GM12873 (cell line): ENCODE measurements at regions not wholly inside any gene's neighbourhood (a gene's known extent, or its start where the extent isn't known, plus 50 kb on each side); places are given as distances from the start of the nearest gene placed in this dataset.

Experiments
- TF ChIP-seq, protein P1 (sequence below): IDR thresholded peaks from 2 replicates; pipeline ENCODE4 v1.5.1; 2012; ENCODE audit warnings: low read depth, mild to moderate bottlenecking, moderate library complexity, low read length, control low read depth; ENCODE audit not compliant: insufficient read depth; ENCODE audit errors: missing control alignments

DNA sequence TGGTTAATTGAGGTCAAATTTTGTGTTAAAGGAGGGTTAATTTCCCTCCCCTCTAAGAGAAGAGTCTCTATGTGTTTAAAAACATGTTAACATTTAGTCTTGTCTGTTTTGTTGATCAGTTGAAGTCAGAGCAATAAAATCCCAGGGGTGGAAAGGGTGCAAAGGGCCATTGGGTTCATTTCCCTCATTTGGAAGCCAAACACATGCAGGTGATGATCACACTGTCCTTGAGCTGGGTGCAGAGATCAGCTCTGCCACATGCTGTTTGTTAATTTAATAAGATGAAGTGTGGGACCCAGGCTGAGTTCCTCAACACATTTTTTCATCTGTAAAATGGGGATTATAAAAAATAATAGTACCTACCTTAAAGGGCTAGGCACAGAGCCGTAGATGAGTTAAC, 260.9 kb downstream of the LPIN1 start:
- TF ChIP-seq, protein P1, sequence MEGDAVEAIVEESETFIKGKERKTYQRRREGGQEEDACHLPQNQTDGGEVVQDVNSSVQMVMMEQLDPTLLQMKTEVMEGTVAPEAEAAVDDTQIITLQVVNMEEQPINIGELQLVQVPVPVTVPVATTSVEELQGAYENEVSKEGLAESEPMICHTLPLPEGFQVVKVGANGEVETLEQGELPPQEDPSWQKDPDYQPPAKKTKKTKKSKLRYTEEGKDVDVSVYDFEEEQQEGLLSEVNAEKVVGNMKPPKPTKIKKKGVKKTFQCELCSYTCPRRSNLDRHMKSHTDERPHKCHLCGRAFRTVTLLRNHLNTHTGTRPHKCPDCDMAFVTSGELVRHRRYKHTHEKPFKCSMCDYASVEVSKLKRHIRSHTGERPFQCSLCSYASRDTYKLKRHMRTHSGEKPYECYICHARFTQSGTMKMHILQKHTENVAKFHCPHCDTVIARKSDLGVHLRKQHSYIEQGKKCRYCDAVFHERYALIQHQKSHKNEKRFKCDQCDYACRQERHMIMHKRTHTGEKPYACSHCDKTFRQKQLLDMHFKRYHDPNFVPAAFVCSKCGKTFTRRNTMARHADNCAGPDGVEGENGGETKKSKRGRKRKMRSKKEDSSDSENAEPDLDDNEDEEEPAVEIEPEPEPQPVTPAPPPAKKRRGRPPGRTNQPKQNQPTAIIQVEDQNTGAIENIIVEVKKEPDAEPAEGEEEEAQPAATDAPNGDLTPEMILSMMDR: no peak

DNA sequence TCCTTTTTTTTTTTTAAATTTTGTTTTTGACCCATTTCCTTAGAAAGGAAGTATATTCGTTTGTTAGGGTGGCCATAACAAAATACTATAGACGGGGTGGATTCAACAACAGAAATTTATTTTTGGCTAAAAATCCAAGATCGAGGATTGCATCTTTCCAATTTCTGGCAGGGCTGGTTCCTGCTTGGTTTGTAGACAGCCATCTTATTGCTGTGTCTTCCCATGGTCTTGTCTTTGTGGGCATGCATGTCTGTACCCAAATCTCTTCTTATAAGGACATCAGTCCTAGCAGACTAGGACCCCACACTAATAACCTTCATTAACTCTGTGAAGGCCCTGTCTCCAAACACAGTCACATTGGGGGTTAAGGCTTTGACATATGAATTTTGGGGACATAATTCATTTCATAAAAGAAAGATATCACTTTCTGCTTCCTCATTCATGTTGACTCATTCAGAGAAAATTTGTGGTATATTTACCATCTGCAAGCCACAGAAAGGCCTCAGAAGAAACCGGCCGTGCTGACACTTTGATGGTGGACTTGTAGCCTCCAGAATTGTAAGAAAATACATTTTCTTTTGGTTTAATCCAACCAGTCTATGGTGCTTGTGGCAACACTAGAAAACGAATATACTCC, 262.1 kb downstream of the LPIN1 start:
- TF ChIP-seq, protein P1: no peak

DNA sequence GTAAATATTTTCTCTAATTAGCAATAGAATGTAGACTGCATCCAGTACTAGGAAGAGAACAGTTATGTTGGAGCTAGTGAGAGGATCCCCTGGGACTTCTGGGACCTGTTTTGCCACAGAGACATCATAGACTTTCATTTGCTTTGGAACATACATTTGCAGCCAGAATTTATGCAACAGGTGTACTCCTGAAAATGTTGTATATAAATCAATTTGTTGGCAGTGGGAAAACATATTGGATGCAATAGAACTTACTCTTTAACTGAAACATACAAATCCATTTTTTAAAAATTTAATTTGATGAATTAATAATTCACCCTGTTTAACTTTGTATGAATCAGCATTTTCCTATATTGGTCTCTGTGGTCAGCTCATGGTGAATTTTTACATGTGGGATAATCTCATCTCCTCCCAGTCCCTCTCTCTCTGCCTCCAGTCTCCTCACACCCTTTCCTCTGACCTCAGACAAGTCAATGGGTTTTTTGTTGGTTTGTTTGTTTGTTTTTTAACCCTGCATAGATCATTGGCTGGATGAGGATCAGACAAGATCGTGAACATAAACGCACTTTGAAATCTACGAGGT, 263.0 kb downstream of the LPIN1 start:
- TF ChIP-seq, protein P1: no peak

DNA sequence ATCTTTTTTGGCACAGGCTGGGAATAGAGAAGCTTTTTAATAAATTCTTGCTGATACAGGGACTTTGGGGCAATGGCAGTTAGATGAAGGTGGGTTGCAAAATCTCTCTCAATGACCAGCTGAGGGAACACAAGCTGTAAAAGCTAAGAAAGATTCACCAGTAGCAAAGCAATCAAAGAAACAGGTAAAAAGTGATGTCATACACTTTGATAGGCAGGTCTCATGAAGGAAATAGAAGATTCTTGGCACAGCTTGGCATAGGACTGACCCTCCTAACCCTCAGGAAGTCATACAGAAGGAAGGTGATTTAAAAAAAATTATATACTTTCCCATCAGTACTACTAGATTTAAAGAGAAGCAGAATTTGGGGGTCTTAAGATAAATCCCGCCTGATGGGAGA, 263.6 kb downstream of the LPIN1 start:
- TF ChIP-seq, protein P1: no peak

DNA sequence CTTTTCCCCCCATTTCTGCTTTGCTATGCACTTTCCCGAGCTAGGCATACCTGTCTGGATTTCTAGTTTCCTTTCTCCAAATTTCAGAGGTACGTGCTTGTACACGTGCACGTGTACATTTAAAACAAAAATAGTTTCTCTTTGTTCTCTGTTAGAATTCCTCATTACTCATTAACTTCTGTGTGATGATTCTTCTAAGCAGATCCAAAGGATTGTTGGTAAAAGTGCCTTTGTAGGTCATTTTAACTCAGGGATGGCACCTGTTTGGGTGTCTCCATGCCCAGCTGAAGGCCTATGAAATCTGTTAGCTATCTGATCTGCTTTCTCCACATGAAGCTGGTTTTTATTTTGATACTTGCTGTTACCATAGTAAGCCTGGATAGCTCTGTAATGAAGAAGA, 264.3 kb downstream of the LPIN1 start:
- TF ChIP-seq, protein P1: no peak

DNA sequence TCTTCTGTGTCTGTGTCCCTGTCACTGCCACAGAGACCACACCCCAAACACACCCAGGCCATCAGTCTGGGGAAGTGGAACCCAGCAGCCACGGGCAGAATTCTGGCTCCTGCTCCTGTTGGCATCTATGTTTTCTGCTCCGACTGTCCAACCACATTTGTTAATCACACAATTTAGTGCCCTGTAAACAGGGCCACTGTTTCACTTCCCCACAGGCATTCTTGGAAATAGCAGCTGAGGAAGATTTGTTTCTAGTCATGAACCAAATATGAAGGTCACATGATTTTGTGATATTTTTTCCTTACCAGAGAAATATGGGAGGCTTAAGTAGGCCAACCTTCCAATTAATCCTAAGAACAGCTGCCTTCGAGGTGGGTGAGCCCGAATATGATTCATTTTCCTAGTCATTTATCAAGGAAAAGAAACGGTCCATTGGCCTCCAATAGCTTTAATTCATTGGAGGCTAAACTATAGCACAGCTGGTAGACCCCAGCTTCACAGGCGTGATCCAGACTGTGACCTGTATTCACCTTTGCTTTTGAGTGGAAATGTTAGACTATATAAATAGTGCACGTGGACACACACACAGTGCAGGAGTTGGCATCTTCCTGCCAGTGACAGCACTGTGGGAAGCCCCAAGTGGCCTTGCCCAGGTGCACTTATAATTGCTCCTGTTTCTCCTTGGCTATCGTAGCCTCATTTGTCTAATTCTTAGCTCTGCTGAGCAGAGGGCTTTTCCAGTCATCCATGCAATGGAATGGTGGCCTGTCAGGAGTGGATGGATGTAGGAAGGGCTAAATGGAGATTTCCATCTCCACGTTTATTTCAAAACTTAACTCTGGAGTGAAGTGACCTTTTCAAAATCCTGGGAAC, 267.9 kb downstream of the LPIN1 start:
- TF ChIP-seq, protein P1: no peak

DNA sequence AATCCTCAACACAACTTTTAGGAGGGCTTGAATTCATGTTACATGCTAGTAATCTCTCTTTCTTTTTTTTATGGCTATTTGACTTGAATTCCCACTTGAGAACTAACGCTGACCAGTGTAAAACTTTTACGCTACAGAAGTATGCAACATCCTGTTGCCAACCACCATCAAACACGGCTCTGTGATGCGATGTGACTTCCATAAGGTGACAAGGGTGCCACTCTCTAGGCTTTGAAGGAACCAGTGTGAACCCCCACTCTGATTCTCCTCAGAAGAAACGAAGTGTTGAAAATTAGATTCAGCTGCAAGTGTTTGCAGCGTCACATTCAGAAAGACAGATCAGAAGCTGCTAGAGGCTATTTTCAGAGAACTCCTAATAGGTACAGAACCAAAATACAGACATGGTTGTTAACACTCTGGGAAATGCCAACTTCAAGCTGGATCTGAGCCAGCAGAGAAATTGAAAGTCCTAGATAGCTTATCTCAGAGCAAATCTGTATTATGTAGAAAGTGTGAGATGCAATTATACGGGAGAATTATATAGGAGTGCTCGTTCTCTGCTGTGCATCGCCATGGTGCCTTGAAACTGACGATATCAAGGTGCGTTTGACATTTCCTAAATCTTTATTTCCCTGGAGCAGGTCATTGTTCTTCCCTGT, 271.2 kb downstream of the LPIN1 start:
- TF ChIP-seq, protein P1: no peak
